ENCODE measurements at regions not wholly inside any gene's neighbourhood (a gene's known extent, or its start where the extent isn't known, plus 50 kb on each side); places are given as distances from the start of the nearest gene placed in this dataset.
A peak's percentile ranks its signal among the peaks of the same experiment; 100 is the strongest.
"Not testable (repeated sequence)": the region's sequence is repeated elsewhere in the genome, so short reads cannot be mapped to it uniquely, and the experiment has no call there.

- no peak for DNase-seq
Measured at GRCh38 chr11:134612140-134613030, 200.3 kb upstream of the B3GAT1 start.

GRCh38 chr11:134611537-134611936 is 199.5 kb upstream of the B3GAT1 start:
- no peak for DNase-seq

GRCh38 chr11:134610116-134610910 is 198.3 kb upstream of the B3GAT1 start:
- DNase-seq, result no peak

- DNase-seq, result peak; percentile 71
Measured at GRCh38 chr11:134609361-134610115, 197.5 kb upstream of the B3GAT1 start.

GRCh38 chr11:134607963-134608750 is 196.1 kb upstream of the B3GAT1 start:
- DNase-seq, result peak; percentile 75

- DNase-seq, result no peak
Measured at GRCh38 chr11:134606251-134606650, 194.2 kb upstream of the B3GAT1 start.

GRCh38 chr11:134604886-134605285 is 192.8 kb upstream of the B3GAT1 start:
- no peak for DNase-seq

GRCh38 chr11:134599299-134599771 is 187.3 kb upstream of the B3GAT1 start:
- DNase-seq, result peak; percentile 58

- DNase-seq, result no peak
Measured at GRCh38 chr11:134598368-134598767, 186.3 kb upstream of the B3GAT1 start.

GRCh38 chr11:134597452-134597851 is 185.4 kb upstream of the B3GAT1 start:
- no peak for DNase-seq

- no peak for DNase-seq
Measured at GRCh38 chr11:134596404-134596803, 184.4 kb upstream of the B3GAT1 start.

GRCh38 chr11:134592391-134592990 is 180.4 kb upstream of the B3GAT1 start:
- DNase-seq, result no peak

- no peak for DNase-seq
Measured at GRCh38 chr11:134591338-134591737, 179.3 kb upstream of the B3GAT1 start.

- no peak for DNase-seq
Measured at GRCh38 chr11:134589129-134589528, 177.1 kb upstream of the B3GAT1 start.

- DNase-seq, result not testable (repeated sequence)
Measured at GRCh38 chr11:134588460-134589110, 176.5 kb upstream of the B3GAT1 start.

GRCh38 chr11:134587345-134587744 is 175.3 kb upstream of the B3GAT1 start:
- no peak for DNase-seq

GRCh38 chr11:134586726-134587125 is 174.7 kb upstream of the B3GAT1 start:
- DNase-seq, result no peak

- DNase-seq, result no peak
Measured at GRCh38 chr11:134585666-134586610, 173.9 kb upstream of the B3GAT1 start.

GRCh38 chr11:134584706-134585445 is 172.8 kb upstream of the B3GAT1 start:
- no peak for DNase-seq
